ENCODE measurements at regions not wholly inside any gene's neighbourhood (a gene's known extent, or its start where the extent isn't known, plus 50 kb on each side); places are given as distances from the start of the nearest gene placed in this dataset.
A peak's percentile ranks its signal among the peaks of the same experiment; 100 is the strongest.

- Histone ChIP-seq H3K27ac (ENCODE audit: low read length) (no peak overlapping the region), H3K9me3 (ENCODE audit: control insufficient read depth in 2 of 2, low read length in 2 of 2) (no peaks in the 10 kb centered on the region), H3K27me3 (ENCODE audit: control insufficient read depth in 1 of 2, insufficient read depth in 2 of 2, low read length in 2 of 2) (no peaks in the 10 kb centered on the region), H3K4me1 (ENCODE audit: control insufficient read depth, insufficient read depth, low read length) (no peaks in the 10 kb centered on the region), H3K36me3 (ENCODE audit: control insufficient read depth in 2 of 2, insufficient read depth in 2 of 2, low read length in 2 of 2) (no peaks in the 10 kb centered on the region), H3K4me3 (ENCODE audit: low read length in 2 of 2) (no peak overlapping the region), H3K9ac (ENCODE audit: low read length in 2 of 2) (no peak overlapping the region)
Observed at GRCh38 chr16:63623551-63624039, 1498.3 kb downstream of the CDH11 start.

- Histone ChIP-seq H3K27ac (ENCODE audit: low read length) (no peak overlapping the region), H3K4me3 (ENCODE audit: low read length in 2 of 2) (no peak overlapping the region), H3K36me3 (ENCODE audit: control insufficient read depth in 2 of 2, insufficient read depth in 2 of 2, low read length in 2 of 2) (no peaks in the 10 kb centered on the region), H3K9me3 (ENCODE audit: control insufficient read depth in 2 of 2, low read length in 2 of 2) (no peaks in the 10 kb centered on the region), H3K4me1 (ENCODE audit: control insufficient read depth, insufficient read depth, low read length) (peaks cover 9% of the 10 kb centered on the region), H3K9ac (ENCODE audit: low read length in 2 of 2) (no peak overlapping the region), H3K27me3 (ENCODE audit: control insufficient read depth in 1 of 2, insufficient read depth in 2 of 2, low read length in 2 of 2) (no peaks in the 10 kb centered on the region)
Observed at GRCh38 chr16:63618896-63619485, 1502.9 kb downstream of the CDH11 start.

GRCh38 chr16:63617990-63618763, 1503.7 kb downstream of the CDH11 start:
- Histone ChIP-seq H3K36me3 (ENCODE audit: control insufficient read depth in 2 of 2, insufficient read depth in 2 of 2, low read length in 2 of 2) (no peaks in the 10 kb centered on the region), H3K9ac (ENCODE audit: low read length in 2 of 2) (peak overlapping the region in 1 of 2 donors; percentile 65), H3K4me3 (ENCODE audit: low read length in 2 of 2) (peak overlapping the region; percentile 78 to 85), H3K9me3 (ENCODE audit: control insufficient read depth in 2 of 2, low read length in 2 of 2) (no peaks in the 10 kb centered on the region), H3K27ac (ENCODE audit: low read length) (peak overlapping the region; percentile 24), H3K27me3 (ENCODE audit: control insufficient read depth in 1 of 2, insufficient read depth in 2 of 2, low read length in 2 of 2) (no peaks in the 10 kb centered on the region), H3K4me1 (ENCODE audit: control insufficient read depth, insufficient read depth, low read length) (peaks cover 9% of the 10 kb centered on the region)

GRCh38 chr16:63617047-63617989, 1504.5 kb downstream of the CDH11 start:
- Histone ChIP-seq H3K4me3 (ENCODE audit: low read length in 2 of 2) (peak overlapping the region; percentile 78 to 85), H3K4me1 (ENCODE audit: control insufficient read depth, insufficient read depth, low read length) (peaks cover 9% of the 10 kb centered on the region), H3K27me3 (ENCODE audit: control insufficient read depth in 1 of 2, insufficient read depth in 2 of 2, low read length in 2 of 2) (no peaks in the 10 kb centered on the region), H3K36me3 (ENCODE audit: control insufficient read depth in 2 of 2, insufficient read depth in 2 of 2, low read length in 2 of 2) (no peaks in the 10 kb centered on the region), H3K27ac (ENCODE audit: low read length) (peak overlapping the region; percentile 24), H3K9me3 (ENCODE audit: control insufficient read depth in 2 of 2, low read length in 2 of 2) (no peaks in the 10 kb centered on the region), H3K9ac (ENCODE audit: low read length in 2 of 2) (peak overlapping the region; percentile 29 to 65)

DNA sequence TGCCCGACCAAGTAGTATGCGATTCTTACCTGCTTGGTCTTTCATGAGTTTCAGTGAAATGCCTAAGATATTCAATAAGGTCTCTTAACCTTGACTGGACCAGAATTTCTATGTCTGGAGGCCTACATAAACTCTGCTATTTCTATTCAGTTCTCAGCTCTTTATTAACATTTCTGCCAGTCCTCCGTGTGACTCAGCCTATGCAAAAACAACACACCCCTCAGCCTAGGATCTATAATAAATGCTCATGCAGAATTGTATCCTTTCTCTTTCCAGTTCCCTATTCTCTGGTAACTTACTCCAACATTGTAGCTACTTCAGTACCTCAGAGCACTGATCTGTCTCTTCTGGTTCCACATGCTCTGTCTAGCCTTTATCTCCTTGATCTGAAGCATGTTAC, 1507.4 kb downstream of the CDH11 start:
- H3K27ac ChIP-seq (ENCODE audit: low read length): no peak overlapping the region
- H3K4me3 ChIP-seq (ENCODE audit: low read length in 2 of 2): no peak overlapping the region
- H3K36me3 ChIP-seq (ENCODE audit: control insufficient read depth in 2 of 2, insufficient read depth in 2 of 2, low read length in 2 of 2): no peaks in the 10 kb centered on the region
- no peak overlapping the region for H3K9ac ChIP-seq (ENCODE audit: low read length in 2 of 2)
- peaks cover 9% of the 10 kb centered on the region for H3K4me1 ChIP-seq (ENCODE audit: control insufficient read depth, insufficient read depth, low read length)
- H3K9me3 ChIP-seq (ENCODE audit: control insufficient read depth in 2 of 2, low read length in 2 of 2): peaks cover 0 to 2% of the 10 kb centered on the region in 2 donors
- H3K27me3 ChIP-seq (ENCODE audit: control insufficient read depth in 1 of 2, insufficient read depth in 2 of 2, low read length in 2 of 2): no peaks in the 10 kb centered on the region

DNA sequence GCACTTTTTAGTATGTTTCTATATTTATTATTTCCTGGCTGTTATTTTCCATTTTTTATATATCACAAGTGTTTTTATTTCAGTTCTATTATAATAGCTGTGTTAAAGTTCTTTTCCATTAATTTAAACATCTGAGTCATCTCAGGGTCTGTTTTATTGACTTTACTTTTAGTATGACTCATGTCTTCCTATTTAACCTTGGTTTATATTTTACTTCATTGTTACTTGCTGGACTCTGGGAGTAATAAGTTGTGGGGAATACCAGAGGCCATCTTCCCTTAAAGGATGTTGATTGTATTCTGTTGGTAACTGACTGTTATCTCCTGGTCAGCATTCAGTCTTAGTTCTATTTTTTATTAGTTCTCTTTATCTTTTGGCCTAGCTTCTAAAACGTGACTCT, 1508.2 kb downstream of the CDH11 start:
- peaks cover 9% of the 10 kb centered on the region for H3K4me1 ChIP-seq (ENCODE audit: control insufficient read depth, insufficient read depth, low read length)
- no peak overlapping the region for H3K4me3 ChIP-seq (ENCODE audit: low read length in 2 of 2)
- peaks cover 0 to 2% of the 10 kb centered on the region in 2 donors for H3K9me3 ChIP-seq (ENCODE audit: control insufficient read depth in 2 of 2, low read length in 2 of 2)
- no peak overlapping the region for H3K9ac ChIP-seq (ENCODE audit: low read length in 2 of 2)
- no peaks in the 10 kb centered on the region for H3K27me3 ChIP-seq (ENCODE audit: control insufficient read depth in 1 of 2, insufficient read depth in 2 of 2, low read length in 2 of 2)
- no peak overlapping the region for H3K27ac ChIP-seq (ENCODE audit: low read length)
- no peaks in the 10 kb centered on the region for H3K36me3 ChIP-seq (ENCODE audit: control insufficient read depth in 2 of 2, insufficient read depth in 2 of 2, low read length in 2 of 2)

DNA sequence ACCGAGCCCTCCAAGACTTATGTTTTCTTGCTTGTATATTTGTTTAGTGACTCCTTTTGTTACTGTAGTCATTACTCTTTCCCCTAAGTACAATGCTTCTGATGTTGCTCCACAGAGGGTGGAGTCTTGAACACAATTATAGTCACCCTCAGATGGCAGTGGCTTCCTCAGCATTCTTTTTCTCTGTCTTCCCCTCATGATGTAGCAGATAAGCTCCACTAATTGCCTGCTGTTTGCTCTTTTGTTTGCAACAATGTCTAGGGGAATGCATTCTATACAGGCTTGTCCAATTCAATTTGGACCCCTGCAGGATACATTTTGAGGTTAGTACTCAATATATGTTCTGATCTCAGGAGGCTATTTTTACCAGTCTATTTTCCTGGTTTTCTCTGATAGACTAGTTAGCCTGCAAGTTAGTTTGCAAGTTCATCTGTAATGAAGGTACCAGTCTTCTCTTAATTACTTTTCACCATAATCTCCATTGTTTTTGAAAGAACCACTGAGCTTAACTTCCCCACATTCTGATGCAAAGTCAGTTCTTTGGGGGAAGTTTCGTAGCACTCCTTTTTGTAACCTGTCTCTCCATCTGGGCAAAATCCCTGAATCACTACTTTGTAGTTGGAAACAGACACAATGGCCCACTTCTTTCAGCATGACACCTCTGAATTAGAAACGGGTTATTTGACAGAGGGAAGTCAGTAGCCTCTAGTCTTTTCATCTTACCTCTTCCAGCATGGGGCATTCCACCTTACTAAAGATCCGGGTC, 1509.2 kb downstream of the CDH11 start:
- Histone ChIP-seq H3K4me1 (ENCODE audit: control insufficient read depth, insufficient read depth, low read length) (peaks cover 4% of the 10 kb centered on the region), H3K4me3 (ENCODE audit: low read length in 2 of 2) (no peak overlapping the region), H3K27me3 (ENCODE audit: control insufficient read depth in 1 of 2, insufficient read depth in 2 of 2, low read length in 2 of 2) (no peaks in the 10 kb centered on the region), H3K27ac (ENCODE audit: low read length) (no peak overlapping the region), H3K9ac (ENCODE audit: low read length in 2 of 2) (no peak overlapping the region), H3K36me3 (ENCODE audit: control insufficient read depth in 2 of 2, insufficient read depth in 2 of 2, low read length in 2 of 2) (no peaks in the 10 kb centered on the region), H3K9me3 (ENCODE audit: control insufficient read depth in 2 of 2, low read length in 2 of 2) (peaks cover 0 to 2% of the 10 kb centered on the region in 2 donors)

DNA sequence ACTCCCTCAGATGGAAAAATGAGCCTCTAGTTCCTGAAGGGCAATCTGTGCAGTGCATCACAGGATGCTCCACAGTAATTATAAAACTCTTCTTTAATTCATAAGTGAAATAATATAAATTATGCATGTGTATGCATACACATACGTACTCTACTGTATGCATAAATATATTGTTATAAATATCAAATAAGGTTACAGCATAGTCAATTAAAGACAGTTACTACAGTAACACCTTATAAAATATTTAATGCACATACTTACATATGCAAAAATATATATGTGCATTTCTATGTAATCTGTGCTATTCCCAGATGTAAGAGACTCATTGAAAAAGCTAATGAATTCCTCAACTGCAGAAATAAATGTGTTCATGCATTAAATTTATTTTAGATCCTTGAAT, 1515.1 kb downstream of the CDH11 start:
- Histone ChIP-seq H3K4me1 (ENCODE audit: control insufficient read depth, insufficient read depth, low read length) (no peaks in the 10 kb centered on the region), H3K27ac (ENCODE audit: low read length) (no peak overlapping the region), H3K27me3 (ENCODE audit: control insufficient read depth in 1 of 2, insufficient read depth in 2 of 2, low read length in 2 of 2) (no peaks in the 10 kb centered on the region), H3K4me3 (ENCODE audit: low read length in 2 of 2) (no peak overlapping the region), H3K9ac (ENCODE audit: low read length in 2 of 2) (no peak overlapping the region), H3K36me3 (ENCODE audit: control insufficient read depth in 2 of 2, insufficient read depth in 2 of 2, low read length in 2 of 2) (no peaks in the 10 kb centered on the region), H3K9me3 (ENCODE audit: control insufficient read depth in 2 of 2, low read length in 2 of 2) (peaks cover 0 to 2% of the 10 kb centered on the region in 2 donors)

DNA sequence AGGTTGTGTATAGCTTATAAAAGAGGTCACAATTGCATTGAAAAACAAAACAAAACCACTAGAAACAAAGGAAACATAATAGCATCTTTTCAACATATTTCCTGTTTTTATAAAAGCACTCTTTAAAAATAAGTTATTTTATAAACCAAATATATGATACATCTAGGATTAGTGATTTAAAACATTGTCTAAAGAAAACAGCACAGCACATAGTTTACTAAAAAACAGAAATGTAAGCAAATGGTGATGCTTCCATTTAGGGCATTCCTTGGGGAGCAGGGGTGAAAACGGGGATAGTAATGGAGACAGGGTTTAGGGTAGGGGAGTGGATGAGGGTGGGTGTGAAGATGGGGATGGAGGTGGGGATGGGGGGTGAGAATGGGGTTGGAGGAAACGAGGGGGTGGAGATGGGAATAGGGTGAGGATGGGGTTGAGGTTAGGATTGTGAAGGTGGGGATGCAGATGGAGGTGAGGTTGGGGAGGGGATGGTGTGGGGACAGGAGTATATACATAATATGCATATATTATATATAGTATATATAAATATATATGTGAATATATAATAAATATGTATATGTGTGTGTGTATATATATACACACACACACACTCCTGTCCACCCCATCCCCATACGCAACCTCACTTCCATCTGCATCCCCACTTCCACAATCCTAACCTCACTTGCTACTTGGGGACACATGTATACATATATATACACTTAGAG, 1519.5 kb downstream of the CDH11 start:
- Histone ChIP-seq H3K9ac (ENCODE audit: low read length in 2 of 2) (no peak overlapping the region), H3K4me3 (ENCODE audit: low read length in 2 of 2) (no peak overlapping the region), H3K27ac (ENCODE audit: low read length) (no peak overlapping the region)

More for the DNA sequence above, 1519.5 kb downstream of the CDH11 start:
- H3K4me1 ChIP-seq (ENCODE audit: control insufficient read depth, insufficient read depth, low read length): no peaks in the 10 kb centered on the region
- no peaks in the 10 kb centered on the region for H3K27me3 ChIP-seq (ENCODE audit: control insufficient read depth in 1 of 2, insufficient read depth in 2 of 2, low read length in 2 of 2)
- H3K9me3 ChIP-seq (ENCODE audit: control insufficient read depth in 2 of 2, low read length in 2 of 2): no peaks in the 10 kb centered on the region
- H3K36me3 ChIP-seq (ENCODE audit: control insufficient read depth in 2 of 2, insufficient read depth in 2 of 2, low read length in 2 of 2): no peaks in the 10 kb centered on the region

All from stomach smooth muscle (tissue), 2 donors.